Endothelial cell (in vitro differentiated cells): ENCODE measurements at regions not wholly inside any gene's neighbourhood (a gene's known extent, or its start where the extent isn't known, plus 50 kb on each side); places are given as distances from the start of the nearest gene placed in this dataset.

ENCODE experiments used
- DNase-seq: peaks from one replicate; pipeline ENCODE4 v3.0.0; 2021; ENCODE audit warnings: low spot score
- H3K27ac Mint-ChIP-seq: one replicate; pipeline ENCODE4 v1.8.0; 2021; ENCODE audit warnings: mixed read lengths, inconsistent platforms; ENCODE audit not compliant: unreplicated experiment
- H3K27me3 Mint-ChIP-seq: one replicate; pipeline ENCODE4 v1.8.0; 2021; ENCODE audit warnings: mild to moderate bottlenecking, moderate library complexity, mixed read lengths, inconsistent platforms; ENCODE audit not compliant: unreplicated experiment
- H3K36me3 Mint-ChIP-seq: one replicate; pipeline ENCODE4 v1.8.0; 2021; ENCODE audit warnings: mild to moderate bottlenecking, low read depth, mixed read lengths, inconsistent platforms; ENCODE audit not compliant: unreplicated experiment
- H3K4me1 Mint-ChIP-seq: one replicate; pipeline ENCODE4 v1.8.0; 2021; ENCODE audit warnings: mild to moderate bottlenecking, mixed read lengths, inconsistent platforms; ENCODE audit not compliant: unreplicated experiment
- H3K4me3 Mint-ChIP-seq: one replicate; pipeline ENCODE4 v1.8.0; 2021; ENCODE audit warnings: mild to moderate bottlenecking, mixed read lengths, inconsistent platforms; ENCODE audit not compliant: unreplicated experiment
- H3K9me3 Mint-ChIP-seq: one replicate; pipeline ENCODE4 v1.8.0; 2021; ENCODE audit warnings: mixed read lengths, inconsistent platforms; ENCODE audit not compliant: unreplicated experiment
- TF ChIP-seq, protein P1 (sequence below): fragments of 200-600 bp; sonication (generic); IDR thresholded peaks from one replicate; pipeline ENCODE4 v1.5.0; 2021; ENCODE audit warnings: antibody characterized with exemption; ENCODE audit not compliant: unreplicated experiment

DNA sequence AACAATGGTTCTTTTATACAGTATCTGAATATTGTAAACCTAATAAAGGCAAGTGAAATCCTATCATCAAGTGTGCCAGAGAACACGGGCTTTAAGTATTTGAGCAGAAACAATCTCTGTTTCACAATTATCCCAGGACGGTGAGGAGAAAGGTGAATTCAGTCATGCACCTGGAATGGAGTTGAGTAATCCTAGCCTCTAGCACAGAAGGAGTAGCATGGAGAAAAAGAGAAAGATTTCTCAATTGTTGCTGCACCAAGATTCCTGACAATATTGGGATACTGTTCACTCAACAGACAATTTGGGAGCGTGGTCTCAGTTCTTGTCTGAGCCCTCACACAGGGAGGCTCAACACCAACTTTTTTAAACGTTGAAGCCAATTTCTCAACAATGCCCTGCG is 510.6 kb downstream of the SOX11 start:
- TF ChIP-seq, protein P1, sequence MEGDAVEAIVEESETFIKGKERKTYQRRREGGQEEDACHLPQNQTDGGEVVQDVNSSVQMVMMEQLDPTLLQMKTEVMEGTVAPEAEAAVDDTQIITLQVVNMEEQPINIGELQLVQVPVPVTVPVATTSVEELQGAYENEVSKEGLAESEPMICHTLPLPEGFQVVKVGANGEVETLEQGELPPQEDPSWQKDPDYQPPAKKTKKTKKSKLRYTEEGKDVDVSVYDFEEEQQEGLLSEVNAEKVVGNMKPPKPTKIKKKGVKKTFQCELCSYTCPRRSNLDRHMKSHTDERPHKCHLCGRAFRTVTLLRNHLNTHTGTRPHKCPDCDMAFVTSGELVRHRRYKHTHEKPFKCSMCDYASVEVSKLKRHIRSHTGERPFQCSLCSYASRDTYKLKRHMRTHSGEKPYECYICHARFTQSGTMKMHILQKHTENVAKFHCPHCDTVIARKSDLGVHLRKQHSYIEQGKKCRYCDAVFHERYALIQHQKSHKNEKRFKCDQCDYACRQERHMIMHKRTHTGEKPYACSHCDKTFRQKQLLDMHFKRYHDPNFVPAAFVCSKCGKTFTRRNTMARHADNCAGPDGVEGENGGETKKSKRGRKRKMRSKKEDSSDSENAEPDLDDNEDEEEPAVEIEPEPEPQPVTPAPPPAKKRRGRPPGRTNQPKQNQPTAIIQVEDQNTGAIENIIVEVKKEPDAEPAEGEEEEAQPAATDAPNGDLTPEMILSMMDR: no peak
- H3K27me3 Mint-ChIP-seq: peaks cover 4% of the 10 kb centered on the region
- no peaks in the 10 kb centered on the region for H3K9me3 Mint-ChIP-seq
- no peak overlapping the region for H3K4me3 Mint-ChIP-seq
- H3K36me3 Mint-ChIP-seq: no peaks in the 10 kb centered on the region
- no peak for DNase-seq
- H3K27ac Mint-ChIP-seq: no peak overlapping the region
- H3K4me1 Mint-ChIP-seq: no peaks in the 10 kb centered on the region

DNA sequence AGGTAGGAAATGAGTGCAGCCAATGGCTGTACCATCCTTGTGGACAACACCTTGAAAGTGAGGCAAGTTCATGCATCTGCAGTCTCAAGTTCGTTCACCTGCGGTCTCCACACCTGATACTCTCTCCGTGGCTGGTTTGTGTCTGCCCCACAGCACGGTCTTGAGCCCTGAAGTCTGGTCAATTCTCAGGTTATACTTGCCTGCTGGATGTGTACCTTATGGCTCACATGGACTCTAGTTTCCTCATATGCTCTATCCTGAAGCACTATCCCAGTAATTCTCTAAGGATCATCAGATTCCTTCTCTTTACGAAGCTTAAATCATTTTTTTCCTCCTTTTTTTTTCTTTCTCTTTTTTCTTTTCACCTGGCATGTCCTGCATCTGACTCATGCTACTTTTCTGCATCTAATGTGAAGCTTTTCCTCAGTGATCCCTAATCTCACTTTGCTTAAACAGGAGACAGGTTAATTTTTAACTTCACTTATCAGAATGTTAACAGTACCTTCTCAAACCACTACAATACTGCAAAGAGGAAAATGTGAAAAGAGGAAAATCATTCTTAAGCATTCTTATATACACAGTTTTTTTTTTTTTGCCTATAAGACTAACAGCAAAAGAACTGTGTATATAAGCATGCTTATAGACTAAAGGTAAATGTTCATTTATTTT is 511.2 kb downstream of the SOX11 start:
- Mint-ChIP-seq H3K27ac (no peak overlapping the region), H3K4me3 (no peak overlapping the region), H3K27me3 (peaks cover 4% of the 10 kb centered on the region), H3K9me3 (no peaks in the 10 kb centered on the region), H3K36me3 (no peaks in the 10 kb centered on the region), H3K4me1 (no peaks in the 10 kb centered on the region)
- TF ChIP-seq, protein P1: no peak
- DNase-seq: no peak

DNA sequence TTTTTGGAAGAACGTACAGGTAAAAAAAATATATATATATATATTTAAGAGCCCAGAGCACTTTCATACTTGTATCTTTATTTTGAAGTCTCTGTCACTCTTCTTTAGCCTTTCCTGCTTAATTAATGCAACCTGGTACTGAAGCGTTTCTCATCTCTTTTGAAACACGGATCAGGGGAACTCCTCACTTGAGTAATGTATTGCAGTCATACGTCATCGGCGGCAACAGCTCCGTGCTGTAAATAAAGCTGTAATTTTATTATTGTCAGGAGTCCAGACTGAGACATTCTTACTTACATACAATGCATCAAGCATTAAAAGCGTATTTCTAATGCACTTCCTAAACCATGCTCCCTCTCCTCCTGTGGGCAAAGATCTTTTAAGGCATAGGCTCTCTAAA is 514.7 kb downstream of the SOX11 start:
- TF ChIP-seq, protein P1: no peak
- no peak overlapping the region for H3K4me3 Mint-ChIP-seq
- H3K36me3 Mint-ChIP-seq: no peaks in the 10 kb centered on the region
- no peaks in the 10 kb centered on the region for H3K4me1 Mint-ChIP-seq
- peaks cover 1% of the 10 kb centered on the region for H3K27me3 Mint-ChIP-seq
- H3K27ac Mint-ChIP-seq: no peak overlapping the region
- no peaks in the 10 kb centered on the region for H3K9me3 Mint-ChIP-seq
- DNase-seq: no peak

DNA sequence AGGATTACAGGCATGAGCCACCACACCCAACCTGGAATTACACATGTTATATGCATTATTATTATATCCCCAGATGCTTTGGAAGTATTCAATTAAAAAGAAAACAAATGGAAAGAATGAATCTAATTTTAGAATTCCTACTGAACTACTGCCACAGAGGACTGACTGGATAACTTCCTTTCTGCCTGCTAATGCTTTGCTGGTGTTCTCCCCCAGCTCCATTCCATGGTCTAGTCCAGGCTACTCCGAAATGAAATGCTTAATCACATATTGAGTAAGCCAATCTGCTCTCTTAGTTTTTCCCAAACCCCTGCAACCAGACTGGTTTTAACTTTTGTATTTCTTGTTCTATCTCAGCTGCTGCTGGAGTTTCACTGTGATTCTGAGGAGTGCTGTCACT is 519.1 kb downstream of the SOX11 start:
- TF ChIP-seq, protein P1: no peak
- H3K4me3 Mint-ChIP-seq: no peak overlapping the region
- no peaks in the 10 kb centered on the region for H3K36me3 Mint-ChIP-seq
- H3K27ac Mint-ChIP-seq: no peak overlapping the region
- no peak for DNase-seq
- H3K9me3 Mint-ChIP-seq: no peaks in the 10 kb centered on the region
- no peaks in the 10 kb centered on the region for H3K4me1 Mint-ChIP-seq
- H3K27me3 Mint-ChIP-seq: no peaks in the 10 kb centered on the region

DNA sequence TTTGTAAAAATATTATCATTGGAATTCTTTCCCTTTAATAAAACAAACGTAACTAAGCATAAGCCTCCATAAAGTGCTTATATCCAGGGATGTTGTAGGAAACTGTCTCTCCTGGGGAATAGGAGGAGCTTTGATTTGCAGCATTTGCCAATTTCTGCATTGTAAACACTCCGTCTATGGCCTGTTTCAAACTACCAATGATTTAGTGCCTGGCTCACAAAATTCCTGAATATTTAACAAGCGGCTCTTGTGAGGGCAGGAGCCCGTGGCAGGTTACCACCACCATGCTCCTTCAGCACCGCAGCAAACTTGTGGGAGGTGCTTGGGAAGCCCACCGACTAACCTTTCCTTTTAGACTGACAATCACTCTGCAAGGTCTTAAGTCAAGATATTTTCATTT is 520.3 kb downstream of the SOX11 start:
- no peaks in the 10 kb centered on the region for H3K4me1 Mint-ChIP-seq
- no peaks in the 10 kb centered on the region for H3K9me3 Mint-ChIP-seq
- peaks cover 2% of the 10 kb centered on the region for H3K27me3 Mint-ChIP-seq
- no peak overlapping the region for H3K27ac Mint-ChIP-seq
- no peak overlapping the region for H3K4me3 Mint-ChIP-seq
- H3K36me3 Mint-ChIP-seq: no peaks in the 10 kb centered on the region
- TF ChIP-seq, protein P1: no peak
- DNase-seq: no peak
